CD4-positive, alpha-beta T cell treated with Interleukin-2 at 100 ng/mL for 4 hours (primary cell): ENCODE measurements at regions not wholly inside any gene's neighbourhood (a gene's known extent, or its start where the extent isn't known, plus 50 kb on each side); places are given as distances from the start of the nearest gene placed in this dataset.
"Not testable (repeated sequence)": the region's sequence is repeated elsewhere in the genome, so short reads cannot be mapped to it uniquely, and the experiment has no call there.

Experiments used
- DNase-seq: peaks from one replicate; pipeline ENCODE4 v3.0.0-alpha.2; 2020; ENCODE audit warnings: low spot score

DNA sequence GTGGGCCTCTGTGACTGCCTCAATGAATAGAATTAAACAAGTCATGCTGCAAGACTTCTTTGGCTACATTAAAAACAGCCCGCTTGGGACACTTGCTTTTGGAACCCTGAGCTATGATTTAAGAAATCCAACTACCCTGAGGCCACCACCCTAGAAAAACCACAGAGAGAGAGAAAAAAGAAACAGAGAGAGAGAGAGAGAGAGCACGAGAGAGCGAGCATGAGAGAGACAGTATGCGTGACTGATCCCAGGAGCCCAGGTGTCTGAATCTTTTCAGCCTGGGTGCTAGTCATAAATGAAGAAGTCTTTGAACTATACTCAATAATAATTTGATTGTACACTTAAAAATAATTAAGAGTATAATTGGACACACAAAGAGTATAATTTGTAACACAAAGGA is 123.1 kb upstream of the FREM1 start:
- no peak for DNase-seq

GRCh38 chr9:15032860-15033259 is 122.6 kb upstream of the FREM1 start:
- DNase-seq, result no peak

- no peak for DNase-seq
Observed at GRCh38 chr9:15021146-15021545, 110.9 kb upstream of the FREM1 start.

DNA sequence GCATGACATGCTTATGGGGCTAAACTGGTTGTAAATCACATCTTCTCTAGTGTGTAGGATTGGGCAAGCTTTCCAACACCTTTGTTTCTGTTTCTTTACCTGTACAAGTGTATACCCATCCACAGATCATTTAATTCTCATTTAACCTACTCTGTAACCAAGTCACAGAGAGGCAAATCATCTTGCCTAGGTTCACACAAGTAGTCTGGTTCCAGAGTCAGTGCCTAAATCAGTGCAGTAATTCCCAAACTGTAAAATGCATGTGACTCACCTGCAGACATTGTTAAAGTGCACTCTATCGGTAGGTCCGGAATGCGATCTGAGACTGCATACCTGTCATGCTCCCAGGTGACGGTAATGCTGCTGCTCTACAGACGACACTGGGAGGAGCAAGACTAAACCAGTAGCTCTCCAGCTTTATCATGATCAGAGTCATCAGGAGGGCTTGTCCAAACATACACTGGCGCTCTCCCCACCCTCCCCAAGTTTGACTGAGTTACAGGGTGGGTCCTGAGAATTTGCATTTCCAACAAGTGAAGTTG is 107.9 kb upstream of the FREM1 start:
- no peak for DNase-seq

GRCh38 chr9:15010581-15010980 is 100.4 kb upstream of the FREM1 start:
- no peak for DNase-seq

GRCh38 chr9:15007698-15008097 is 97.5 kb upstream of the FREM1 start:
- no peak for DNase-seq

DNA sequence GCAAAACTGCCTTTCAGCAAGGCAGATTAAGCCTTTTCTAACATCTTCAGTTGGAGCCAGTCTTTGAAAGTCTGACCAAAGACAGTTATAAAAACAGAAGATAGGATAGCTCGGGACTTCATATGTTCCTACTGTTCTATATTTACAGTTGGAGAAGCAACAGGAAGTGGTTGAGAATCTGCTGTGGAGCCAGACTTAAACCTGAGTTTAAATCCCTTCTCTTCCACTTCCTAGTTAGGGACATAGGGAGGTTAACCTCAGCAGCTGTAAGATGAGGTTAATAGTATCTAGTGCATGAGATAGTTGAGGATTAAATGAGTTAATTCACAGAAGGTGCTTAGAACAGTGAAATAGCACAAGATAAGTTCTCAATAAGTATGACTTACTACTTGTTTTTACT is 84.5 kb upstream of the FREM1 start:
- DNase-seq, result no peak

- peak; percentile 24 for DNase-seq
Observed at GRCh38 chr9:14993901-14994554, 83.8 kb upstream of the FREM1 start.

GRCh38 chr9:14993061-14993800 is 83.0 kb upstream of the FREM1 start:
- peak; percentile 46 for DNase-seq

DNA sequence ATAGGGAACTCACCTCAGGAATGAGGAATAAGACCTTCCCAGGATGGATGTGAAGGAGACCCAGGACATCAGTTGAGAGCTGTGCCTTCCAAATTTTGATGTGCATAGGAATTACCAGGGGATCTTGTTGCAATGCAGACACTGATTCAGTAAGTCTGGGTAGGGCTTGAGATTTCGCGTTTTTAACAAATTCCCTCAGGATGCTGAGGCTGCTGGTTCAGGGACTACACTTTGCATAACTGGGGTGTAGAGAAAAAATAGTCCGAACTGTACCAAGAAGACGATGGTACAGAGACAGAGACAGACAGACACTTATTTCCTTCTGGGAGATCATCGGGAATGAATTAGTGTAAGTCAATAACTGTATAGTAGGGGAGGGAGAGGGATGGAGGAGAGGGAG is 82.3 kb upstream of the FREM1 start:
- no peak for DNase-seq

DNA sequence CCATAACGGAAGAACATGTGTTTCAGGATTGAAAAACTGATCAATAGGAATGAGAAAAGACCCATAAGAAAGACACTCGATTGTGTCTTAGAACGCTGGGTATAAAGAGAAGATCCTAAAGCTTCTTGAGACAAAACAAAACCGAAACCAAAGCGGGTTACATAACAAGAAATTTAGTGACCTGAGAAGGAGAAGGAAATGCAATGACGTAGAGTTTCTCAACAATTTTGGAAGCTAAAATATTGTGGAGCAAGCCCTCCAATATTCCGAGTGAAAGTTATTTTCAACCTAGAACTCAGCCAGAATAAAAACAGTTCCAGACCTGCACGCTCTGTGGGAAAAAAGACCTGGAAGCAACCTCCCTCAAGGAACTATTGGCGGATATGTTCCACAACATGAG is 81.9 kb upstream of the FREM1 start:
- peak; percentile 36 for DNase-seq

GRCh38 chr9:14990647-14991046 is 80.4 kb upstream of the FREM1 start:
- not testable (repeated sequence) for DNase-seq

GRCh38 chr9:14989811-14990210 is 79.6 kb upstream of the FREM1 start:
- no peak for DNase-seq

DNA sequence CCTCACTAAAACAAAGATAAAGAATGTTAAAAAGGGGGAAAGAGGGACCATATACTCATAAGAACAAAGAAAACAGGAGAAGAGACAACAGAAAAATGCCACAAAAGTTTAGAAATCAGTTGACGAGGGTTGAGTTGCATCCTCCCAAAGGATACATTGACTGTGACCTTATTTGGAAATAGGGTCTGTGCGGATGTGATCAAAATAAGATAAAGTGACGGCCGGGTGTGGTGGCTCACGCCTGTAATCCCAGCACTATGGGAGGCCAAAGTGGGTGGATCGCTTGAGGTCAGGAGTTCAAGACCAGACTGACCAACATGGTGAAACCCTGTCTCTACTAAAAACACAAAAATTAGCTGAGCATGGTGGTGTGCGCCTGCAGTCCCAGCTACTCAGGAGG is 79.1 kb upstream of the FREM1 start:
- not testable (repeated sequence) for DNase-seq

DNA sequence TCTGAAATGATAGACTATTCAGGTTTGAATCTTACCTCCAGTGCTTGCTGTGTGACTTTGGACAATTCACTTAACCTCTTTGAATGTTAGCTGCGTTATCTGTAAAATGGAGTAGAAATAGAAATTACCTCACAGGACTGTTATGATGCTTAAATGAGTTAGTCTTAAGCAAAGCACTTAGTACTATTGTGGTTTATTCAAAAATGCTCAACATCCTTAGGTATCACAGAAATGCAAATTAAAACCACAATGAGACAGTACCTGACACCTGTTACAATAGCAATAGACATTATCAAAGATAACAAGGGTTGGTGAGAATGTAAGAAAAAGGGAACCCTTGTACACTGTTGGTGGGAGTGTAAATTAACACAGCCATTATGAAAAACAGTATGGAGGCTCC is 77.6 kb upstream of the FREM1 start:
- no peak for DNase-seq

DNA sequence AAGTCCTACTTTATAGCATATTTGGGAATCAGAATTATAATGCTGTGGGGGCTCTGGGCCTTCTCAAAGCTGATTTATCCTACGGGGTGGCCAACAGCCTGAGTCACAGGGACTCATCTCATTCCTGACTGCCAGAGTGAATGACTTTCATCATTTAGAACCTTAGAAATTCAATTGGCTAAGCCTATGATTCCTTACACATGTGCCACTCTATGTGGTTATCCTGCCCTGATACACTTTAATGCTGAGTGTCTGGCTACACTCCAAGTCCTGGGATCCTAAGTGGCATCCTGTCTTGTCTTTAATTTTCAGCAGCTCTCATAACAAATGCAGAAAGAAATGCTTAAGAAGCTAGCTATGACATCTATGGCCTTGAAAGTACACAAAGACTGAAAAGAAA is 75.2 kb upstream of the FREM1 start:
- DNase-seq, result no peak

- DNase-seq, result no peak
Observed at GRCh38 chr9:14983599-14983998, 73.4 kb upstream of the FREM1 start.

- no peak for DNase-seq
Observed at GRCh38 chr9:14981291-14981950, 71.2 kb upstream of the FREM1 start.

DNA sequence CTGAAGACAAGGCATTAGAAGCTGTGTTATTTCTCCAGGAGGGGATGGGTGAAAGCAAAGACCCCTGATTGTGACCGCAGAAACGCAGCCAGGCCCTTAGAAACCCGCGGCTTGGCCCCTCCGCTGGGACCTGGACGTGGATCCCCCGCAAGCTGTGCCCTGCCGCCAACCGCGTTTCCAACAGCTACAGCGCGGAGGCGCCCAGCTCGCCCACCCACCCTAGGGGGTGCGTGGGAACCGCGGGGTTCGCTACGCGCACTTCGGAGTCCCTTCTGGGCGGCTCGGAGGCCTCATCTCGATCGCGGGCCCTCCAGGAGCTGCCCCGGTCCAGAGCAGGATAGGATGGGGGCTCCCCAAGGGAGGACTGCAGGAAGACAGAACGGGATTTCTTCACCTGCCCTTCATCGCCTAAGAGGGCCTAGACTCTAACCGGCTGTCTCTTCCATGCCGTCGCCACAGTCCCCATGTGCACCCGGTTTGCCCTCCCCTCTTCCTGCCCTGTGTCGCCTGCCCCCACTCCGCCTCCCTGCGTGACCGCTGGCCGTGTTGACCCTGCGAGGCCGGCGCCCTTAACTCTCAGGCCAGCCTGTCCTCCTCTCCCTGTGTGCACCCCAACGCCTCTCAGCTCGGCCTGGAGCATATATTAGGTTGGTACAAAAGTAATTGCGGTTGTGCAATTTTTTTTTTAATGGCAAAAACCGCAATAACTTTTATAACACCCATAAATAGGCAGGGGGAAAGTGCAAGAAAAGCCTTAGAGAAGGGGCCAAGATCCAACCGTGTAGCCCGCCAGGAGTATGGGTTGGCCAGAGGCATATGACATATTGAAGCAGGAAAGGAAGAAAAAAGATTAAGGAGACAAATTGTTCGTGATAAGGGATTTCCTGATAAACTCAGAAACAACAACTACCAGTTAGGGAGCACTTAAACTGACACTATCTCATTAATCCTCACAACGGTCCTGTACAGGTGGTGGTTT is 68.1 kb upstream of the FREM1 start:
- DNase-seq, result no peak

- DNase-seq, result no peak
Observed at GRCh38 chr9:14967450-14968321, 57.5 kb upstream of the FREM1 start.
